ENCODE measurements at regions not wholly inside any gene's neighbourhood (a gene's known extent, or its start where the extent isn't known, plus 50 kb on each side); places are given as distances from the start of the nearest gene placed in this dataset.
"Not testable (repeated sequence)": the region's sequence is repeated elsewhere in the genome, so short reads cannot be mapped to it uniquely, and the experiment has no call there.

- Mint-ChIP-seq H3K27me3 (no peaks in the 10 kb centered on the region), H3K9me3 (peaks cover 0 to 5% (median 0%) of the 10 kb centered on the region in 9 donors), H3K4me1 (no peaks in the 10 kb centered on the region), H3K36me3 (no peaks in the 10 kb centered on the region), H3K4me3 (no peak overlapping the region), H3K27ac (no peak overlapping the region)
- POLR2A ChIA-PET = no interaction called here
- no peak for ATAC-seq
- no peak for DNase-seq
Measured at GRCh38 chr12:83622205-83622604, 935.5 kb downstream of the TMTC2 start.

GRCh38 chr12:83619973-83620372 lies 933.3 kb downstream of the TMTC2 start:
- Mint-ChIP-seq H3K36me3 (no peaks in the 10 kb centered on the region), H3K4me1 (no peaks in the 10 kb centered on the region), H3K4me3 (no peak overlapping the region), H3K9me3 (peaks cover 0 to 8% (median 3%) of the 10 kb centered on the region in 9 donors), H3K27ac (no peak overlapping the region), H3K27me3 (no peaks in the 10 kb centered on the region)
- POLR2A ChIA-PET = no interaction called here
- no peak for DNase-seq
- ATAC-seq = no peak

- ATAC-seq (no peak), DNase-seq (no peak)
- Mint-ChIP-seq H3K27ac (no peak overlapping the region), H3K4me3 (no peak overlapping the region), H3K27me3 (no peaks in the 10 kb centered on the region), H3K36me3 (no peaks in the 10 kb centered on the region), H3K9me3 (peaks cover 0 to 14% (median 3%) of the 10 kb centered on the region in 9 donors), H3K4me1 (no peaks in the 10 kb centered on the region)
- POLR2A ChIA-PET = no interaction called here
Measured at GRCh38 chr12:83615152-83615551, 928.4 kb downstream of the TMTC2 start.

- POLR2A ChIA-PET = no interaction called here
- H3K4me3 Mint-ChIP-seq = no peak overlapping the region
- H3K27me3 Mint-ChIP-seq = no peaks in the 10 kb centered on the region
- H3K9me3 Mint-ChIP-seq = peaks cover 0 to 17% (median 8%) of the 10 kb centered on the region in 9 donors
- DNase-seq (no peak), ATAC-seq (no peak)
- H3K27ac Mint-ChIP-seq = no peak overlapping the region
- no peaks in the 10 kb centered on the region for H3K4me1 Mint-ChIP-seq
- no peaks in the 10 kb centered on the region for H3K36me3 Mint-ChIP-seq
Measured at GRCh38 chr12:83613586-83614110, 926.9 kb downstream of the TMTC2 start.

- peaks cover 13 to 45% (median 29%) of the 10 kb centered on the region in 9 donors for H3K9me3 Mint-ChIP-seq
- no peak overlapping the region for H3K4me3 Mint-ChIP-seq
- no peak for DNase-seq
- H3K4me1 Mint-ChIP-seq = no peaks in the 10 kb centered on the region
- H3K27ac Mint-ChIP-seq = no peak overlapping the region
- peaks cover 0 to 13% (median 0%) of the 10 kb centered on the region in 3 donors for H3K36me3 Mint-ChIP-seq
- ATAC-seq = no peak
- POLR2A ChIA-PET = no interaction called here
- no peaks in the 10 kb centered on the region for H3K27me3 Mint-ChIP-seq
Measured at GRCh38 chr12:83603106-83603505, 916.4 kb downstream of the TMTC2 start.

- no peak overlapping the region for H3K27ac Mint-ChIP-seq
- H3K27me3 Mint-ChIP-seq = no peaks in the 10 kb centered on the region
- H3K36me3 Mint-ChIP-seq = no peaks in the 10 kb centered on the region
- DNase-seq (no peak), ATAC-seq (no peak)
- peaks cover 0 to 24% (median 3%) of the 10 kb centered on the region in 9 donors for H3K9me3 Mint-ChIP-seq
- POLR2A ChIA-PET = no interaction called here
- H3K4me3 Mint-ChIP-seq = no peak overlapping the region
- no peaks in the 10 kb centered on the region for H3K4me1 Mint-ChIP-seq
Measured at GRCh38 chr12:83575326-83575725, 888.6 kb downstream of the TMTC2 start.

- H3K27me3 Mint-ChIP-seq = no peaks in the 10 kb centered on the region
- H3K9me3 Mint-ChIP-seq = peaks cover 2 to 24% (median 4%) of the 10 kb centered on the region in 9 donors
- no peaks in the 10 kb centered on the region for H3K4me1 Mint-ChIP-seq
- DNase-seq (no peak), ATAC-seq (no peak)
- no peaks in the 10 kb centered on the region for H3K36me3 Mint-ChIP-seq
- no peak overlapping the region for H3K27ac Mint-ChIP-seq
- POLR2A ChIA-PET = no interaction called here
- no peak overlapping the region for H3K4me3 Mint-ChIP-seq
Measured at GRCh38 chr12:83574142-83574541, 887.4 kb downstream of the TMTC2 start.

GRCh38 chr12:83573671-83574070 lies 887.0 kb downstream of the TMTC2 start:
- no peaks in the 10 kb centered on the region for H3K4me1 Mint-ChIP-seq
- POLR2A ChIA-PET = no interaction called here
- no peak for ATAC-seq

GRCh38 chr12:83559650-83560049 lies 872.9 kb downstream of the TMTC2 start:
- H3K4me1 Mint-ChIP-seq = no peaks in the 10 kb centered on the region
- ATAC-seq (no peak), DNase-seq (no peak)
- H3K9me3 Mint-ChIP-seq = peaks cover 0 to 6% (median 1%) of the 10 kb centered on the region in 9 donors
- H3K27me3 Mint-ChIP-seq = no peaks in the 10 kb centered on the region
- H3K27ac Mint-ChIP-seq = no peak overlapping the region
- H3K36me3 Mint-ChIP-seq = no peaks in the 10 kb centered on the region
- POLR2A ChIA-PET = no interaction called here
- H3K4me3 Mint-ChIP-seq = no peak overlapping the region

More at GRCh38 chr12:83573671-83574070, 887.0 kb downstream of the TMTC2 start:
- no peak overlapping the region for H3K27ac Mint-ChIP-seq
- no peaks in the 10 kb centered on the region for H3K27me3 Mint-ChIP-seq
- peaks cover 0 to 2% (median 0%) of the 10 kb centered on the region in 3 donors for H3K36me3 Mint-ChIP-seq
- no peak overlapping the region for H3K4me3 Mint-ChIP-seq
- peaks cover 3 to 21% (median 9%) of the 10 kb centered on the region in 9 donors for H3K9me3 Mint-ChIP-seq
- no peak for DNase-seq

- H3K27ac Mint-ChIP-seq, H3K27me3 Mint-ChIP-seq, H3K4me3 Mint-ChIP-seq, DNase-seq, POLR2A ChIA-PET, H3K4me1 Mint-ChIP-seq, ATAC-seq, H3K36me3 Mint-ChIP-seq: not testable (repeated sequence)
- peaks cover 0 to 18% (median 6%) of the 10 kb centered on the region in 9 donors for H3K9me3 Mint-ChIP-seq
Measured at GRCh38 chr12:83556040-83556439, 869.3 kb downstream of the TMTC2 start.

GRCh38 chr12:83541446-83541845 lies 854.7 kb downstream of the TMTC2 start:
- Mint-ChIP-seq H3K27ac (no peak overlapping the region), H3K36me3 (no peaks in the 10 kb centered on the region), H3K27me3 (no peaks in the 10 kb centered on the region), H3K4me1 (no peaks in the 10 kb centered on the region), H3K9me3 (peaks cover 0 to 11% (median 3%) of the 10 kb centered on the region in 9 donors), H3K4me3 (no peak overlapping the region)
- no peak for ATAC-seq
- POLR2A ChIA-PET = no interaction called here
- no peak for DNase-seq

- ATAC-seq = no peak
- Mint-ChIP-seq H3K27ac (no peak overlapping the region), H3K27me3 (no peaks in the 10 kb centered on the region), H3K4me3 (no peak overlapping the region), H3K4me1 (no peaks in the 10 kb centered on the region), H3K36me3 (no peaks in the 10 kb centered on the region), H3K9me3 (peaks cover 0 to 2% (median 0%) of the 10 kb centered on the region in 9 donors)
- POLR2A ChIA-PET = no interaction called here
- no peak for DNase-seq
Measured at GRCh38 chr12:83538361-83538965, 851.8 kb downstream of the TMTC2 start.

GRCh38 chr12:83537428-83538053 lies 850.8 kb downstream of the TMTC2 start:
- DNase-seq (no peak), ATAC-seq (no peak)
- Mint-ChIP-seq H3K9me3 (peaks cover 0 to 2% (median 0%) of the 10 kb centered on the region in 9 donors), H3K27me3 (no peaks in the 10 kb centered on the region), H3K4me3 (no peak overlapping the region), H3K27ac (no peak overlapping the region), H3K4me1 (no peaks in the 10 kb centered on the region), H3K36me3 (no peaks in the 10 kb centered on the region)
- POLR2A ChIA-PET = no interaction called here

GRCh38 chr12:83536496-83536895 lies 849.8 kb downstream of the TMTC2 start:
- DNase-seq (no peak), ATAC-seq (no peak)
- POLR2A ChIA-PET = no interaction called here
- Mint-ChIP-seq H3K27ac (no peak overlapping the region), H3K36me3 (no peaks in the 10 kb centered on the region), H3K9me3 (peaks cover 0 to 2% (median 0%) of the 10 kb centered on the region in 9 donors), H3K4me1 (no peaks in the 10 kb centered on the region), H3K27me3 (no peaks in the 10 kb centered on the region), H3K4me3 (no peak overlapping the region)
